ENCODE measurements at regions not wholly inside any gene's neighbourhood (a gene's known extent, or its start where the extent isn't known, plus 50 kb on each side); places are given as distances from the start of the nearest gene placed in this dataset.

DNA sequence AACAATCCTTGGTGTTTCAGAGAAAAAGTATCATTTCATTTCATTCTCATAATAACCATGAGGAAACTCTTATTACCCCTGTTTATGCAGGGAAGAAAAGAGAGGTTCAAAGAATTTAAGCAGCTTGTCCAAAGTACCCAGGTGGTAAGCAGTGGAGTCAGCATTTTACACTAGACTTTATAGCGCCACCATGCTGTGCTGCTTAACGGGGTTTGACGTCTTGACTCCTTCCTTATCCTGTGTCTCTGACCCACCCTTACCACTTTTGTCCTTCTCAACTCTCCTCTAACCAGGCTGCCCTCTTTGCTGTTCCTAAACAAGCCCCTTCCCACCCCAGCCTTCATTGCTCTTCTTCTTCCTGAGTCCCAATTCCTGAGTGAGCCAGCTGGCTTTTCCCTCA, 117.0 kb upstream of the AHR start:
- no peak overlapping the region for H3K4me3 Mint-ChIP-seq
- TF ChIP-seq, protein P1, sequence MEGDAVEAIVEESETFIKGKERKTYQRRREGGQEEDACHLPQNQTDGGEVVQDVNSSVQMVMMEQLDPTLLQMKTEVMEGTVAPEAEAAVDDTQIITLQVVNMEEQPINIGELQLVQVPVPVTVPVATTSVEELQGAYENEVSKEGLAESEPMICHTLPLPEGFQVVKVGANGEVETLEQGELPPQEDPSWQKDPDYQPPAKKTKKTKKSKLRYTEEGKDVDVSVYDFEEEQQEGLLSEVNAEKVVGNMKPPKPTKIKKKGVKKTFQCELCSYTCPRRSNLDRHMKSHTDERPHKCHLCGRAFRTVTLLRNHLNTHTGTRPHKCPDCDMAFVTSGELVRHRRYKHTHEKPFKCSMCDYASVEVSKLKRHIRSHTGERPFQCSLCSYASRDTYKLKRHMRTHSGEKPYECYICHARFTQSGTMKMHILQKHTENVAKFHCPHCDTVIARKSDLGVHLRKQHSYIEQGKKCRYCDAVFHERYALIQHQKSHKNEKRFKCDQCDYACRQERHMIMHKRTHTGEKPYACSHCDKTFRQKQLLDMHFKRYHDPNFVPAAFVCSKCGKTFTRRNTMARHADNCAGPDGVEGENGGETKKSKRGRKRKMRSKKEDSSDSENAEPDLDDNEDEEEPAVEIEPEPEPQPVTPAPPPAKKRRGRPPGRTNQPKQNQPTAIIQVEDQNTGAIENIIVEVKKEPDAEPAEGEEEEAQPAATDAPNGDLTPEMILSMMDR (IDR thresholded peaks at IDR 0.05), result no peak
- H3K4me1 Mint-ChIP-seq (ENCODE audit: low read depth), result peaks cover 34% of the 10 kb centered on the region
- peaks cover 3% of the 10 kb centered on the region; the same call in 1 of the 2 replicates for H3K27me3 Mint-ChIP-seq (ENCODE audit: insufficient read depth)
- H3K9me3 Mint-ChIP-seq, result no peaks in the 10 kb centered on the region
- H3K27ac Mint-ChIP-seq, result no peak overlapping the region
- no peaks in the 10 kb centered on the region for H3K36me3 Mint-ChIP-seq (ENCODE audit: low read depth)
- DNase-seq, result no peak

DNA sequence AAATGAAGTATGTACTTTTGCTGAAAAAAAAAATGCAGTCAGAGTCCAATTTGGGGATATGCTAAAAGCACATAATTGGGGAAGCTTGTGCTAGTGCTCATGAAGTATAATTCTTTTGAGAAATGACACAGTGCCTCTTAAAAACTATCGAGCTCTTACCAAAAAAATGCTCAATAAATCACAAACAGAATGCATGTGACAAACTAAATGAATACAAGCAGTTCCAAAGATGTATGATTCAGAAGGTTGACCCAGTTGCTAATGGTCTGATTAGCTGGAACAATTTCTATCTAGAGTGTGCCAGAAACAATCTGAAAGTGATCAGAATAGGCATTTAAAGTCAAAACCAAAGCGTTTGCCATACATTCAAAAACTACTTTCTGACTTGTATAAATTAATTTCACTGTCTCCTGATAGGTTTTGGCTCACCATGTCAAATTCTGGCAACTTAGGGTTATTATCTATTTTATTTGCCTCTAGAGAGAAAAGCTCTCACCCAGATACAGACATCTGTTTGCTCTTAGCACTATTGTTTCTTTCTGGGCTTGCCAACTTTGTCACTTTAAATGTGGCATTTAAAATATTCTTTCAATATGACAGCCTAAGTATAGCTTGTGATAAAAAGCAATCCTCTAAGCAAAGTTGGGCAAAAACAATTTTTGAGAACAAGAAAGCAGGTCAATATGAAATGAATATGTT, 114.7 kb upstream of the AHR start:
- TF ChIP-seq, protein P1 (IDR thresholded peaks at IDR 0.05), result no peak
- Mint-ChIP-seq H3K27ac (no peak overlapping the region), H3K4me3 (no peak overlapping the region), H3K27me3 (ENCODE audit: insufficient read depth) (peaks cover 3% of the 10 kb centered on the region; the same call in 1 of the 2 replicates), H3K4me1 (ENCODE audit: low read depth) (peaks cover 41% of the 10 kb centered on the region), H3K36me3 (ENCODE audit: low read depth) (no peaks in the 10 kb centered on the region), H3K9me3 (no peaks in the 10 kb centered on the region)
- peak; percentile 24 for DNase-seq

DNA sequence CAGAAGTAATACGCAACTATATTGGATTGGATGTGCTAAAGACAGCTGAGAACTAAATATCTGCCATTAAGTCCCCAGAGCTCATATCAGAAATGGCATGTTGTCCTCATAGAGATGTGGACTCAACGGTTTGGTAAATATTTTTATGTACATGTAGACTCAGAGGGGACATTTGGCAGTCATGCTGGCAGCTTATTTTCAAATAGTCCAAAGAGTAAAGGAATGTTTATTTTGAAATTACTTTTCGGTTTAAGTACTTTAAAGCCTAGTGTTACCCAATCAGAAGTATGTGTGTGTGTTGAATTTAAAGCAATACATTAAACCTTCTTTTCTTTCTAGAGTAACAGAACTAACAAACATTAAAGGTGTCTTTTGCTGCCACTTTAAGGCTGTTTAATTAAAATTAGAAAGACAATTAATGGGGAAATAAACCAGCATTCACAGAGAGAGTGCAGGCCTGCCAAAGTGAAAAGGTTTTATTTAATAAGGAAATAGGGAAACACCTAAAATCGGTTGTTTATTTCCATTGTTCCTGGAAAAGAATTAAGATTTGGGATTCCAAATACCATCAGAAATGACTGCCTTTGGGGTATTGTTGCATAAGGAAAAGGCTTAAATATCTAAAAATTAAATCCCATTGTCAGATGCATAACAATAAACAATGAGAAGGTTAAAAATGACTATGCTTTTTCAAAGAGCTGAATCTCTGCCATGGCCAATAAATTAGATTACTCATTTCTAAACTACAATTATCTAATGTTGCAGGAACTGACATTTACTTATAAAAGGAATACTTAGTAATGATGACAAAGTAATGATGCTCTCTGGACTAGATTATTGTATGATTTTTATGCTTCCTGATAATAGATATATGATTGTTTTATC, 113.4 kb upstream of the AHR start:
- TF ChIP-seq, protein P1 (IDR thresholded peaks at IDR 0.05), result no peak
- peaks cover 3% of the 10 kb centered on the region; the same call in 1 of the 2 replicates for H3K27me3 Mint-ChIP-seq (ENCODE audit: insufficient read depth)
- H3K4me1 Mint-ChIP-seq (ENCODE audit: low read depth), result peaks cover 41% of the 10 kb centered on the region
- peak overlapping the region; percentile 87 for H3K27ac Mint-ChIP-seq
- H3K36me3 Mint-ChIP-seq (ENCODE audit: low read depth), result no peaks in the 10 kb centered on the region
- H3K9me3 Mint-ChIP-seq, result no peaks in the 10 kb centered on the region
- H3K4me3 Mint-ChIP-seq, result peak overlapping the region; percentile 76
- DNase-seq, result peak; percentile 41

DNA sequence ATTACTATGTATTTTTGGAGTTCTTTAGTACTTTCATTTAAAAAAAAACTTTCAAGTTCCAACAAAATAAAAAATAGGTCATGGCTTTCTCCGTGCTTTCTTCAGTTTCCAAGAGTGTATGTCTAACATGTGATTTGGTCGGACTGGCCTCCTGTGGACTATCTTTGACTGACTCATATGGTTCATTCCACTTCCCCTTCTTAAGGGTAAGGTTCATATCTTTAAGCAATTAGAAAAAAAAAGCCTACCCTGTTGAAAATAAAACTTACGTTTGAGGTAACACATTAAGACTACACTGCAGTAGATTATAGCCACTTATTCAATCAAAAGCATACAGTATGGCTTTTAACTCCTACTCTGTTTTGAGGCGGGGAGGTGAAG, 112.8 kb upstream of the AHR start:
- TF ChIP-seq, protein P1 (IDR thresholded peaks at IDR 0.05), result no peak
- Mint-ChIP-seq H3K27me3 (ENCODE audit: insufficient read depth) (peaks cover 3% of the 10 kb centered on the region; the same call in 1 of the 2 replicates), H3K36me3 (ENCODE audit: low read depth) (no peaks in the 10 kb centered on the region), H3K4me3 (peak overlapping the region; percentile 76), H3K27ac (peak overlapping the region; percentile 87), H3K4me1 (ENCODE audit: low read depth) (peaks cover 41% of the 10 kb centered on the region), H3K9me3 (no peaks in the 10 kb centered on the region)
- peak; percentile 59 for DNase-seq

DNA sequence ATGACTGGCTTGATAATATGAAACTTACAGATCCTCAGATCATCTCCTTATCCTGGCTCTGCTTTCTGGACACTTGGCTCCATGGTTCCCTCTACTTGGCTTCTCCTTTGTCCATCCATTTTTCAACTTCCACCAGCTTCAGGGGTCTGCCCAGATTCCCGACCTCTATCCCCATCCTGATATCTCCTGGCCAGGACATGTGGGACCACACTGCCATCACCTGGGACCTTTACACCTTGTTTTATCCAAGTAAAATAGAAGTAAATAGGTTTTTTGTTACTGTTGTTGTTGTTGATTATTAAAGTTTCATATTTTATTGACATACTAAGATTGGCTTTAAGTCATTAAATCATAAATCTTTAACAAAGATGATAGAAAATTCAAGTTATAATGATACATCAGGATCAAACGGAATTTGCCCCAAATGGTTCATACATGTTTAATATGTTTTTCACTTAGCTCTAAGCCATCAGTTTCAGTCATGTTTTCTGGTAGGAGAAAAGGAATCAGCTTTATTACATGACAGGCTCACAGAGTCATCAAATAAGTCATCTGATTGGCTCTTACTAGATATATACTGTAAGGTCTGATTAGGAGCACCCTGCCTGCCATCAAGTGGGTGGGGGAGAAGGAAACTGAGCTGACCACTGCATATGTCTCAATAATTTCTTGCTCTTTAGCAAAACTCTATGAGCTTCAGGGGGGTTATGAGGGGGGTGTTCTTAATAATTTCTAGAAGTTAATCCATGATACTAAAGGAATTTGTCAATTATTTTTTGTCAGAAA, 111.5 kb upstream of the AHR start:
- DNase-seq, result no peak
- no peaks in the 10 kb centered on the region; the same call in 1 of the 2 replicates for H3K27me3 Mint-ChIP-seq (ENCODE audit: insufficient read depth)
- TF ChIP-seq, protein P1 (IDR thresholded peaks at IDR 0.05), result no peak
- no peaks in the 10 kb centered on the region for H3K36me3 Mint-ChIP-seq (ENCODE audit: low read depth)
- H3K4me1 Mint-ChIP-seq (ENCODE audit: low read depth), result peaks cover 41% of the 10 kb centered on the region
- peak overlapping the region; percentile 87 for H3K27ac Mint-ChIP-seq
- no peak overlapping the region for H3K4me3 Mint-ChIP-seq
- H3K9me3 Mint-ChIP-seq, result no peaks in the 10 kb centered on the region
